B cell (primary cell): ENCODE measurements at regions not wholly inside any gene's neighbourhood (a gene's known extent, or its start where the extent isn't known, plus 50 kb on each side); places are given as distances from the start of the nearest gene placed in this dataset.

ENCODE experiments used
- ATAC-seq: fragments of 200-7000 bp; cut with Tn5 transposase; one replicate; pipeline ENCODE4 v1.10.0; 2021; ENCODE audit warnings: low read depth, mild to moderate bottlenecking, moderate number of reproducible peaks, moderate library complexity
- CTCF ChIA-PET: fragments of 350-600 bp; sonication (Branson Sonifier 250); formaldehyde crosslinking; loops from one replicate; lab custom pipeline; 2021; ENCODE audit warnings: antibody characterized with exemption, inconsistent platforms; lab: Charles Lee
- POLR2A ChIA-PET: fragments of 350-600 bp; sonication (Branson Sonifier 250); formaldehyde crosslinking; loops from one replicate; lab custom pipeline; 2021; ENCODE audit warnings: antibody characterized with exemption; lab: Charles Lee
- DNase-seq: peaks from one replicate; pipeline ENCODE4 v3.0.0; 2013
- H2AFZ ChIP-seq: 2 replicates; pipeline ENCODE4 v1.6.1; 2012; ENCODE audit warnings: mild to moderate bottlenecking, low read depth, low read length; ENCODE audit not compliant: insufficient read depth, poor library complexity, severe bottlenecking
- H3K27ac ChIP-seq, 2 donors: 1 replicate in 1 of 2; 2 replicates in 1 of 2; pipeline ENCODE4 v1.5.1; 2012 to 2013; ENCODE audit warnings: low read length in 2 of 2, mild to moderate bottlenecking in 2 of 2, moderate library complexity in 1 of 2
- H3K27me3 ChIP-seq, 4 experiments: fragments of 200-600 bp in 1 of 4; sonication (generic) in 1 of 4; replicated peaks in 1 of 4; 1 replicate in 2 of 4; 2 replicates in 2 of 4; pipeline versions ENCODE4 v1.6.1 to v1.7.0; 2013 to 2016; ENCODE audit warnings: low read length in 3 of 4, mild to moderate bottlenecking in 2 of 4, mixed read lengths in 1 of 4, moderate library complexity in 1 of 4; ENCODE audit not compliant: insufficient read depth in 4 of 4, control insufficient read depth in 3 of 4; ENCODE audit errors: control extremely low read depth in 1 of 4
- H3K36me3 ChIP-seq, 2 experiments: replicated peaks in 1 of 2; 1 replicate in 1 of 2; 2 replicates in 1 of 2; pipeline versions ENCODE4 v1.6.1 to v1.7.1; 2013; ENCODE audit warnings: low read length in 1 of 2; ENCODE audit not compliant: insufficient read depth in 2 of 2, control insufficient read depth in 1 of 2; ENCODE audit errors: control extremely low read depth in 1 of 2, extremely low read depth in 1 of 2
- H3K4me1 ChIP-seq, 2 donors: fragments of 200-600 bp in 1 of 2; sonication (generic) in 1 of 2; 1 replicate in 1 of 2; 2 replicates in 1 of 2; pipeline versions ENCODE4 v1.5.1 to v1.6.1; 2013 to 2017; ENCODE audit warnings: low read length in 2 of 2; ENCODE audit not compliant: control insufficient read depth in 2 of 2, insufficient read depth in 2 of 2
- H3K4me2 ChIP-seq: replicated peaks from 2 replicates; pipeline ENCODE3; 2012; ENCODE audit warnings: mild to moderate bottlenecking, low read depth, low read length; ENCODE audit not compliant: poor library complexity, severe bottlenecking
- H3K4me3 ChIP-seq, 5 experiments: fragments of 200-600 bp in 1 of 5; sonication (generic) in 1 of 5; 1 replicate in 3 of 5; 2 replicates in 2 of 5; pipeline versions ENCODE4 v1.5.1 to v1.7.0; 2011 to 2016; ENCODE audit warnings: low read length in 4 of 5, mild to moderate bottlenecking in 4 of 5, low read depth in 2 of 5, control low read depth in 1 of 5, moderate library complexity in 1 of 5; ENCODE audit not compliant: insufficient read depth in 1 of 5; ENCODE audit errors: control extremely low read depth in 1 of 5, extremely low read depth in 1 of 5
- H3K79me2 ChIP-seq: fragments of 200-600 bp; sonication (generic); one replicate; pipeline ENCODE4 v1.6.0; 2016; ENCODE audit warnings: low read length; ENCODE audit not compliant: control insufficient read depth, insufficient read depth
- H3K9ac ChIP-seq: fragments of 200-600 bp; sonication (generic); 2 replicates; pipeline ENCODE4 v1.6.1; 2017; ENCODE audit warnings: mild to moderate bottlenecking, low read length, moderate library complexity
- H3K9me3 ChIP-seq, 3 donors: one replicate each; pipeline versions ENCODE4 v1.6.1 to v1.7.1; 2013; ENCODE audit warnings: low read length in 2 of 3; ENCODE audit not compliant: control insufficient read depth in 2 of 3, insufficient read depth in 1 of 3; ENCODE audit errors: control extremely low read depth in 1 of 3
- H4K20me1 ChIP-seq: 2 replicates; pipeline ENCODE4 v1.6.0; 2012; ENCODE audit warnings: mild to moderate bottlenecking, low read length; ENCODE audit not compliant: insufficient read depth, control insufficient read depth, poor library complexity, severe bottlenecking
- H3K27ac Mint-ChIP-seq: one replicate; pipeline ENCODE4 v1.8.0; 2021; ENCODE audit warnings: mixed read lengths
- H3K27me3 Mint-ChIP-seq: one replicate; pipeline ENCODE4 v1.8.0; 2021; ENCODE audit warnings: mixed read lengths
- H3K4me1 Mint-ChIP-seq: one replicate; pipeline ENCODE4 v1.8.0; 2021; ENCODE audit warnings: mixed read lengths
- H3K4me3 Mint-ChIP-seq: one replicate; pipeline ENCODE4 v1.8.0; 2021; ENCODE audit warnings: mixed read lengths
- H3K9me3 Mint-ChIP-seq: one replicate; pipeline ENCODE4 v1.8.0; 2022; ENCODE audit warnings: mixed read lengths; ENCODE audit not compliant: insufficient read depth
- EZH2 ChIP-seq: IDR thresholded peaks from 2 replicates; pipeline ENCODE4 v1.6.1; 2012; ENCODE audit warnings: borderline replicate concordance, low read depth, mild to moderate bottlenecking, moderate library complexity, low read length; ENCODE audit not compliant: insufficient read depth, poor library complexity, severe bottlenecking
- WGBS: methylation state at CpG from one replicate; pipeline ENCODE4 v1.1.5; 2013; ENCODE audit warnings: missing lambda C conversion rate; ENCODE audit not compliant: insufficient coverage; 5-methylcytosine and 5-hydroxymethylcytosine counted together
- intact Hi-C: fragments of 100-400 bp; cut with micrococcal nuclease; formaldehyde crosslinking; loops from one replicate; pipeline ENCODE4 v1.10.0; 2022
- TF ChIP-seq, protein P1 (sequence below): fragments of 200-600 bp; IDR thresholded peaks from one replicate; pipeline ENCODE4 v1.8.0; 2022; ENCODE audit warnings: antibody characterized with exemption, mild to moderate bottlenecking

DNA sequence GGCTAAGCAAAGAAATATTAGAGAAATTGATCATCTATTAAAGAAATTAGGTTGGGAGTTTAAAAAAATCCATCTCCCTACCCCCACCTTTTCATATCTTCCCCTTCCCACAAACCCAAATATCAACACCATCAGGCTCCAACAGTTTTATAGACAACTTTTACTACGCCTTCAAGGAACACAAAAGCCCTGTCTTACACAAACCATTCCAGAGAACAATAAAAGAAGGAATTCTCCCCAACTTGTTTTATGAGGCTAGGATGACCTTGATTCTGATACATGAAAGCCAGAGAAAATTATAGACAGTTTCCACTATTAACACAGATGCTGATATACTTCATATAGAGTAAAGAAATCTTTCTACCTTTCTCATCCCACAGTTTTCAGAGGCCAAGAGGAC is 211.6 kb downstream of the OSR1 start:
- no peak overlapping the region for H3K27ac Mint-ChIP-seq
- no peaks in the 10 kb centered on the region for H3K27me3 Mint-ChIP-seq
- H3K4me1 Mint-ChIP-seq = no peaks in the 10 kb centered on the region
- DNase-seq (no peak), ATAC-seq (no peak)
- 100% methylated on average over 1 of the region's 1 CpG for WGBS
- TF ChIP-seq EZH2 = no peak
- TF ChIP-seq, protein P1, sequence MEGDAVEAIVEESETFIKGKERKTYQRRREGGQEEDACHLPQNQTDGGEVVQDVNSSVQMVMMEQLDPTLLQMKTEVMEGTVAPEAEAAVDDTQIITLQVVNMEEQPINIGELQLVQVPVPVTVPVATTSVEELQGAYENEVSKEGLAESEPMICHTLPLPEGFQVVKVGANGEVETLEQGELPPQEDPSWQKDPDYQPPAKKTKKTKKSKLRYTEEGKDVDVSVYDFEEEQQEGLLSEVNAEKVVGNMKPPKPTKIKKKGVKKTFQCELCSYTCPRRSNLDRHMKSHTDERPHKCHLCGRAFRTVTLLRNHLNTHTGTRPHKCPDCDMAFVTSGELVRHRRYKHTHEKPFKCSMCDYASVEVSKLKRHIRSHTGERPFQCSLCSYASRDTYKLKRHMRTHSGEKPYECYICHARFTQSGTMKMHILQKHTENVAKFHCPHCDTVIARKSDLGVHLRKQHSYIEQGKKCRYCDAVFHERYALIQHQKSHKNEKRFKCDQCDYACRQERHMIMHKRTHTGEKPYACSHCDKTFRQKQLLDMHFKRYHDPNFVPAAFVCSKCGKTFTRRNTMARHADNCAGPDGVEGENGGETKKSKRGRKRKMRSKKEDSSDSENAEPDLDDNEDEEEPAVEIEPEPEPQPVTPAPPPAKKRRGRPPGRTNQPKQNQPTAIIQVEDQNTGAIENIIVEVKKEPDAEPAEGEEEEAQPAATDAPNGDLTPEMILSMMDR = no peak
- H3K9me3 Mint-ChIP-seq = peaks cover 10% of the 10 kb centered on the region
- CTCF ChIA-PET = no interaction called here
- H3K79me2 ChIP-seq = no peaks in the 10 kb centered on the region
- H3K36me3 ChIP-seq = no peaks in the 10 kb centered on the region
- no peak overlapping the region for H3K27ac ChIP-seq
- H2AFZ ChIP-seq = no peak overlapping the region
- intact Hi-C loops = no loop called here
- peaks cover 2 to 12% (median 9%) of the 10 kb centered on the region in 3 donors for H3K9me3 ChIP-seq
- H3K4me3 ChIP-seq = no peak overlapping the region
- POLR2A ChIA-PET = no interaction called here
- no peak overlapping the region for H3K4me3 Mint-ChIP-seq
- no peaks in the 10 kb centered on the region for H3K4me1 ChIP-seq
- H4K20me1 ChIP-seq = no peaks in the 10 kb centered on the region
- H3K9ac ChIP-seq = no peak overlapping the region
- no peaks in the 10 kb centered on the region for H3K27me3 ChIP-seq
- H3K4me2 ChIP-seq = no peak overlapping the region

DNA sequence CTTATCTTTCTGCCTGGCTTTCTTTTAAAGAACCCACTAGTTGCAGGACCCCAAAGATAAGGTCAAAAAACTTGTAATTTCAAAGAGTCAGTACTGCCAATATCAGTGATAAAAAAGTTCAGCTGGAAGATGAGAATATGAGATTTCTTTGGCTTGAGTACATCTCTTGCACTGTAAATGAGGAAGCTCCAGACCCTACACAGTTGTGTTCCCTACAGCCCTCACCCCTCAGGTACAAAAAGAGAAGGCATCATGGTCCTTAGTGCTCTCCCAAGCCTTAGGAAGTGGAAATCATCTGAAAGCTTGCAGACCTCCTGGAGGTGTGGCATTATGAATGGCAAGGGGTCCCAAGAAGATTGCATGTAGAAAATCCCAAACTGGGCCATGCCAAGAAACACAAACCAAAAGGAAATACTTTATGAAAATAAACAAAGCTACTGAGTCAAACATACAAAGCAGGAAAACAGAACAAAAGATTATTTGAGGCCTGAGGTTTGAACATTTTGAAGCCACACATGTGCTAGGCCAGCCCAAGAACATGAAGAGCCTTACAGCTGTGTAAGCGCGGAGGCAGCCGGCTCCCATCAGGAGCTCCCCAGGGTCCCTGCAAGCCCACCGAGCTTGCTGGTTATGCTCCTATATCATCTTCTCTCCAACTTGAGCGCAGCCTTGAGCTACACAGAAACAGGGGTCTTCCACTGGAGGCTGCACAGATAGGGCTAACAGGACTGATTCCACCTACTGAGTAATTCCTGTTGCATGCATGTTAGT is 217.0 kb downstream of the OSR1 start:
- CTCF ChIA-PET = no interaction called here
- Histone ChIP-seq H3K27me3 (no peaks in the 10 kb centered on the region), H3K4me3 (no peak overlapping the region), H3K27ac (no peak overlapping the region), H3K9ac (no peak overlapping the region), H2AFZ (no peak overlapping the region), H4K20me1 (no peaks in the 10 kb centered on the region), H3K79me2 (no peaks in the 10 kb centered on the region), H3K36me3 (no peaks in the 10 kb centered on the region), H3K9me3 (no peaks in the 10 kb centered on the region), H3K4me1 (no peaks in the 10 kb centered on the region), H3K4me2 (no peak overlapping the region)
- no peak for DNase-seq
- no peak overlapping the region for H3K27ac Mint-ChIP-seq
- 95% methylated on average over 5 of the region's 5 CpGs for WGBS
- intact Hi-C loops = no loop called here
- no peaks in the 10 kb centered on the region for H3K9me3 Mint-ChIP-seq
- H3K27me3 Mint-ChIP-seq = no peaks in the 10 kb centered on the region
- TF ChIP-seq, protein P1 = no peak
- no peak for TF ChIP-seq EZH2
- ATAC-seq = no peak
- no peaks in the 10 kb centered on the region for H3K4me1 Mint-ChIP-seq
- POLR2A ChIA-PET = no interaction called here
- no peak overlapping the region for H3K4me3 Mint-ChIP-seq
